ENCODE measurements at regions not wholly inside any gene's neighbourhood (a gene's known extent, or its start where the extent isn't known, plus 50 kb on each side); places are given as distances from the start of the nearest gene placed in this dataset.

DNA sequence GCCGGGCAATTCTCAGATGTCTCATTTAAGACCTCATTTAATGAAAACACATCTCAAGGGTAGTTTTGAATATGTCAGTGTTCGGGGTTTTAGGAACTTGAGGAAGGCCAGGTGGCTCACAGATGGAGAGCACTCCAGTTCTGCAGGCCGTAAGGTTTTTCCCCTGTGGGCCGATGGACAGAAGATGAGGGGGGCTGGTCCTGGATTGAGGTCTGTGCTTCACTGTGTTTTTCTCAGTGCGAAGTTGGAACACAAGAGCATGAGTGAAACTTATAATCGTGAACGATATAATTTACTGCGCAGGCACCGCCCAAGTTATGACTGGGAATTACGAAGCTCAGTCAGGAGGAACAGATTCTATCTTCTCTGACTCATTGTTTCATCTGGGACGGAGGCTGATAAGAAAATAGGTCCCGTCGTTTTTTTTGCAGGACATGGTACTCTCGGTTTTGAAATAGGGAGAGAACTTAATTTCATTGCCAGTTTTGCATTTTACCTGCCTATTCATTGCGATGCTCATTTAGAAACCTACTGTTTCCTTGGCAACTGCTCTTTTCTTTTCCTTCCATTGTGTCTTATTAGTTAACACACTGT is 591.0 kb upstream of the PFKP start:
- H2BK20ac ChIP-seq (ENCODE audit: low read depth, low read length, poor library complexity, severe bottlenecking): no peak overlapping the region
- Mint-ChIP-seq H3K27me3 (ENCODE audit: low read depth) (no peaks in the 10 kb centered on the region), H3K4me3 (no peak overlapping the region), H3K36me3 (ENCODE audit: insufficient read depth in 1 of 3, low read depth in 3 of 3) (peaks cover 2 to 18% (median 11%) of the 10 kb centered on the region in 3 experiments; a peak in 5 of 7 replicates), H3K4me1 (peaks cover 23 to 26% of the 10 kb centered on the region in 2 experiments), H3K9me3 (peaks cover 9 to 12% of the 10 kb centered on the region in 2 experiments; a peak in 4 of 5 replicates), H3K27ac (peak overlapping the region in 1 of 3 experiments; percentile 8; a peak in 2 of 7 replicates)
- WGBS (ENCODE audit: extremely low coverage, insufficient read length, low lambda C conversion rate): no CpG with 5 or more reads among the region's 15 CpGs
- no peak overlapping the region for H4K5ac ChIP-seq (ENCODE audit: insufficient read length, low read depth, low read length)
- H2BK120ac ChIP-seq (ENCODE audit: low read depth, low read length, poor library complexity, severe bottlenecking): no peak overlapping the region
- no peaks in the 10 kb centered on the region for H3K27me3 ChIP-seq (ENCODE audit: insufficient read depth, low read length)
- TF ChIP-seq, protein P1, sequence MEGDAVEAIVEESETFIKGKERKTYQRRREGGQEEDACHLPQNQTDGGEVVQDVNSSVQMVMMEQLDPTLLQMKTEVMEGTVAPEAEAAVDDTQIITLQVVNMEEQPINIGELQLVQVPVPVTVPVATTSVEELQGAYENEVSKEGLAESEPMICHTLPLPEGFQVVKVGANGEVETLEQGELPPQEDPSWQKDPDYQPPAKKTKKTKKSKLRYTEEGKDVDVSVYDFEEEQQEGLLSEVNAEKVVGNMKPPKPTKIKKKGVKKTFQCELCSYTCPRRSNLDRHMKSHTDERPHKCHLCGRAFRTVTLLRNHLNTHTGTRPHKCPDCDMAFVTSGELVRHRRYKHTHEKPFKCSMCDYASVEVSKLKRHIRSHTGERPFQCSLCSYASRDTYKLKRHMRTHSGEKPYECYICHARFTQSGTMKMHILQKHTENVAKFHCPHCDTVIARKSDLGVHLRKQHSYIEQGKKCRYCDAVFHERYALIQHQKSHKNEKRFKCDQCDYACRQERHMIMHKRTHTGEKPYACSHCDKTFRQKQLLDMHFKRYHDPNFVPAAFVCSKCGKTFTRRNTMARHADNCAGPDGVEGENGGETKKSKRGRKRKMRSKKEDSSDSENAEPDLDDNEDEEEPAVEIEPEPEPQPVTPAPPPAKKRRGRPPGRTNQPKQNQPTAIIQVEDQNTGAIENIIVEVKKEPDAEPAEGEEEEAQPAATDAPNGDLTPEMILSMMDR (conservative IDR thresholded peaks at IDR 0.05): no peak
- H3K56ac ChIP-seq (ENCODE audit: insufficient read length, low read depth, low read length): no peak overlapping the region
- H3K23ac ChIP-seq (ENCODE audit: insufficient read length, low read depth, low read length): no peak overlapping the region
- H2BK15ac ChIP-seq (ENCODE audit: low read depth, low read length): no peak overlapping the region
- H2BK5ac ChIP-seq (ENCODE audit: insufficient read length, low read length): no peak overlapping the region
- H2AK5ac ChIP-seq (ENCODE audit: insufficient read length, low read length): no peak overlapping the region
- H4K20me1 ChIP-seq (ENCODE audit: control insufficient read depth, insufficient read depth, insufficient read length): no peaks in the 10 kb centered on the region
- H2AFZ ChIP-seq (ENCODE audit: low read length): no peak overlapping the region
- H3K4me2 ChIP-seq (ENCODE audit: insufficient read depth, insufficient read length, low read length): no peak overlapping the region
- H3K79me1 ChIP-seq (ENCODE audit: insufficient read depth, low read depth, low read length, poor library complexity, severe bottlenecking): no peaks in the 10 kb centered on the region
- H4K8ac ChIP-seq (replicated peaks; ENCODE audit: insufficient read length, low read depth, low read length): no peak overlapping the region
- no peak for DNase-seq
- H3K4me1 ChIP-seq (ENCODE audit: insufficient read depth, low read length): peaks cover 3% of the 10 kb centered on the region; the same call in 1 of the 2 replicates
- no peak overlapping the region for H3K27ac ChIP-seq (ENCODE audit: insufficient read length, low read depth, low read length)
- H3K18ac ChIP-seq (ENCODE audit: insufficient read length, low read depth, low read length): no peak overlapping the region
- H3K9me3 ChIP-seq (ENCODE audit: control insufficient read depth, low read depth, low read length): no peaks in the 10 kb centered on the region
- H3K79me2 ChIP-seq (ENCODE audit: insufficient read depth, low read length): no peaks in the 10 kb centered on the region
- H3K23me2 ChIP-seq (ENCODE audit: insufficient read length, low read depth, low read length, poor library complexity, severe bottlenecking): no peaks in the 10 kb centered on the region
- no peak overlapping the region for H3K9ac ChIP-seq (ENCODE audit: extremely low read depth, insufficient read length, low read length)
- H3K4ac ChIP-seq (ENCODE audit: low read depth, low read length): no peak overlapping the region
- no peak overlapping the region for H3K14ac ChIP-seq (ENCODE audit: insufficient read depth, low read length)
- H3T11ph ChIP-seq (ENCODE audit: low read length): no peak overlapping the region
- H2BK12ac ChIP-seq (ENCODE audit: insufficient read length, low read depth, low read length): no peak overlapping the region
- no peak overlapping the region for H4K91ac ChIP-seq (ENCODE audit: insufficient read length, low read depth, low read length)
